ENCODE measurements at regions not wholly inside any gene's neighbourhood (a gene's known extent, or its start where the extent isn't known, plus 50 kb on each side); places are given as distances from the start of the nearest gene placed in this dataset.

DNA sequence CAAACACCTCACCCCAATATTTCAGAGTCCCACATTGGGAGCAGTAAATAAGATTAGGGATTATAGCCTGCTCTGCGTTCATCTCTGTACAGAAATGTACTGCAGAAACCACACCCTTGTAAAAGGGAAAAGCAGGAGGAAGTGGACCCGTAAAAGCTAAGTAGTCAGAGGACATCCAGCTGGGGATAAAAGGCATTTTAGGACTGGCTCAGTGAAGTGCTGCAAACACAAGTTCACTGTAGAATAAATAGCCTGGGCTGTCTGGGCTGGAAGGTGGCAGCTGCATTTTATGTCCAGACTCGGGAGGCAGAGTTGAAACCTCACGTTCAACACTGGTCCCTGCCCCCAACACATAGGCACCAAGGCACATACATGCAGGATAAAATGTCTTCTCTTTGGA is 178.7 kb upstream of the FAT1 start:
- H3K27ac ChIP-seq (ENCODE audit: low read depth, low read length): no peak overlapping the region

More for the DNA sequence above, 178.7 kb upstream of the FAT1 start:
- WGBS, 2 experiments (ENCODE audit: extremely low coverage in 1 of 2, insufficient coverage in 1 of 2, insufficient read length in 1 of 2, insufficient replicate concordance in 2 of 2, low coverage in 1 of 2, low lambda C conversion rate in 2 of 2, missing lambda C conversion rate in 1 of 2): 93% methylated on average over 4 of the region's 4 CpGs; no CpG with 5 or more reads in 1 of the 2 experiments
- Histone ChIP-seq H3K27me3 (replicated peaks in 1 of 4; ENCODE audit: control insufficient read depth in 3 of 4, extremely low read depth in 1 of 4, insufficient read depth in 3 of 4, low read length in 3 of 4) (no peaks in the 10 kb centered on the region), H3K9ac (replicated peaks in 1 of 4; ENCODE audit: extremely low read depth in 1 of 4, low read depth in 3 of 4, low read length in 3 of 4) (no peak overlapping the region), H2AK5ac (ENCODE audit: low read depth, low read length) (no peak overlapping the region), H3K4me3 (ENCODE audit: extremely low read depth in 1 of 4, insufficient read depth in 2 of 4, low read depth in 3 of 4, low read length in 4 of 4) (no peak overlapping the region), H2BK20ac (ENCODE audit: low read length) (no peak overlapping the region), H3K36me3 (ENCODE audit: control insufficient read depth in 2 of 4, insufficient read depth in 4 of 4, low read length in 3 of 4) (no peaks in the 10 kb centered on the region), H3K56ac (replicated peaks; ENCODE audit: insufficient read length, low read depth, low read length) (no peak overlapping the region), H3K23ac (ENCODE audit: insufficient read length) (no peak overlapping the region), H4K8ac (ENCODE audit: extremely low read depth, insufficient read depth, low read length) (no peak overlapping the region), H4K91ac (replicated peaks; ENCODE audit: insufficient read length, low read length) (no peak overlapping the region), H4K20me1 (replicated peaks in 1 of 2; ENCODE audit: control insufficient read depth in 1 of 2, insufficient read depth in 2 of 2, low read length in 2 of 2) (no peaks in the 10 kb centered on the region), H3K9me3 (ENCODE audit: insufficient read depth in 2 of 2, low read depth in 1 of 2, low read length in 1 of 2) (no peaks in the 10 kb centered on the region), H3K4me2 (ENCODE audit: insufficient read depth in 1 of 2, low read depth in 2 of 2, low read length in 2 of 2) (no peak overlapping the region), H2AFZ (ENCODE audit: low read length) (no peak overlapping the region), H2BK12ac (ENCODE audit: low read depth, low read length) (no peak overlapping the region), H4K5ac (ENCODE audit: insufficient read length, low read depth, low read length) (no peak overlapping the region), H2BK15ac (ENCODE audit: low read length) (no peak overlapping the region), H3K4ac (replicated peaks; ENCODE audit: insufficient read length, low read depth, low read length) (no peak overlapping the region), H3K14ac (ENCODE audit: insufficient read length) (no peak overlapping the region), H3K79me1 (ENCODE audit: low read depth, low read length) (no peaks in the 10 kb centered on the region), H3K4me1 (replicated peaks in 1 of 4; ENCODE audit: control insufficient read depth in 3 of 4, insufficient read depth in 4 of 4, low read length in 3 of 4) (no peaks in the 10 kb centered on the region), H2BK5ac (ENCODE audit: low read depth, low read length) (no peak overlapping the region), H2BK120ac (replicated peaks; ENCODE audit: low read depth, low read length) (no peak overlapping the region), H3K79me2 (ENCODE audit: control insufficient read depth in 1 of 2, insufficient read depth in 2 of 2, low read length in 2 of 2) (no peaks in the 10 kb centered on the region), H3K23me2 (ENCODE audit: low read depth, low read length) (no peaks in the 10 kb centered on the region), H3K18ac (ENCODE audit: extremely low read depth, low read length) (no peak overlapping the region)
- ChIA-PET POLR2A (ENCODE audit: partially characterized antibody) (no interaction called here), CTCF (ENCODE audit: partially characterized antibody) (interaction anchor here (1.2 to 1.5 kb wide), 2 partner anchors 12 to 41 kb away, joined by 3 to 4 read pairs; no protein-coding TSS in a partner anchor)
- no peak for DNase-seq (ENCODE audit: low read depth in 1 of 2, low spot score in 2 of 2)
- TF ChIP-seq TAF1 (IDR thresholded peaks at IDR 0.05; ENCODE audit: low read depth, low read length) (no peak), NRF1 (IDR thresholded peaks at IDR 0.05; ENCODE audit: low read depth, low read length) (no peak), SUZ12 (IDR thresholded peaks at IDR 0.05; ENCODE audit: low read length) (no peak), TCF12 (IDR thresholded peaks at IDR 0.05; ENCODE audit: low read depth, low read length) (no peak), ASH2L (IDR thresholded peaks at IDR 0.05; ENCODE audit: low read length) (no peak), CHD2 (IDR thresholded peaks at IDR 0.05; ENCODE audit: low read length) (no peak), JUND (IDR thresholded peaks at IDR 0.05; ENCODE audit: low read length) (no peak), MAFK (IDR thresholded peaks at IDR 0.05; ENCODE audit: low read depth, low read length) (no peak), PHF8 (conservative IDR thresholded peaks at IDR 0.05; ENCODE audit: low read depth, low read length) (no peak), CBX8 (IDR thresholded peaks at IDR 0.05; ENCODE audit: borderline replicate concordance, low read depth, low read length) (no peak), MAX (IDR thresholded peaks at IDR 0.05) (no peak), CHD1 (IDR thresholded peaks at IDR 0.05; ENCODE audit: low read depth, low read length) (no peak), CREB1 (IDR thresholded peaks at IDR 0.05) (no peak), YY1 (IDR thresholded peaks at IDR 0.05; ENCODE audit: low read depth, low read length) (no peak), NANOG (IDR thresholded peaks at IDR 0.05; ENCODE audit: insufficient read depth, low read depth, low read length, poor library complexity, severe bottlenecking) (no peak)
- FAIRE-seq: no peak

Measured in H1 (cell line).